ENCODE measurements at regions not wholly inside any gene's neighbourhood (a gene's known extent, or its start where the extent isn't known, plus 50 kb on each side); places are given as distances from the start of the nearest gene placed in this dataset.

DNA sequence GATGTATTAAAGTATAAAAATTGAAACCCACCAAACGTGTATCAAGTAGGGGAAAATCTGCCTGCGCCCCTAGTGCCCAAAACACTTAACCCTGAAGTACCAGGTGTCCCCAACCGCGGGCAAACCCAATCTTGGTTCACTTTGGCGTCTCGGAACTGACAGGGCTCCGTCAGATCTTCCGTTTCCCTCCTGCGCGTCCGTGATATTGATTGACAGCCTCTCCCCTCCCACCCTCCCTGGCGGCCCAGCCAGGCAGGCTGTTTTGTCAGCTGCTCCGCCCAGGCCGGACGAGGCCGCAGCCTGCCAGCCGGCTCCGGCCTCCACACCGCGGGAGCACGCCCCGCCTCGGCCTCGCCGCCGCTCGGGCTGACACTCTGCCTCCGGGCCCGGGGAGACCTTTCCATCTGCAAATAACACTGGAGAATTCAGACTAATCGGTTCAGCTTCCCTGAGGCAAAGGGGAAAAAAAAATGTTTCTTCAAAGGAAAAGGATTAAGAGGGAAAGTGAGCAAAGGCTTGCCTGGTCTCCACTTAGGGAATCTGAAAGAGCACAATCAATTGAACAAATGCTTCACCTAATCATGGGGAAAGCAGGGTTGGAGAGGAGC lies 234.9 kb upstream of the MCHR2 start:
- TF ChIP-seq, protein P1, sequence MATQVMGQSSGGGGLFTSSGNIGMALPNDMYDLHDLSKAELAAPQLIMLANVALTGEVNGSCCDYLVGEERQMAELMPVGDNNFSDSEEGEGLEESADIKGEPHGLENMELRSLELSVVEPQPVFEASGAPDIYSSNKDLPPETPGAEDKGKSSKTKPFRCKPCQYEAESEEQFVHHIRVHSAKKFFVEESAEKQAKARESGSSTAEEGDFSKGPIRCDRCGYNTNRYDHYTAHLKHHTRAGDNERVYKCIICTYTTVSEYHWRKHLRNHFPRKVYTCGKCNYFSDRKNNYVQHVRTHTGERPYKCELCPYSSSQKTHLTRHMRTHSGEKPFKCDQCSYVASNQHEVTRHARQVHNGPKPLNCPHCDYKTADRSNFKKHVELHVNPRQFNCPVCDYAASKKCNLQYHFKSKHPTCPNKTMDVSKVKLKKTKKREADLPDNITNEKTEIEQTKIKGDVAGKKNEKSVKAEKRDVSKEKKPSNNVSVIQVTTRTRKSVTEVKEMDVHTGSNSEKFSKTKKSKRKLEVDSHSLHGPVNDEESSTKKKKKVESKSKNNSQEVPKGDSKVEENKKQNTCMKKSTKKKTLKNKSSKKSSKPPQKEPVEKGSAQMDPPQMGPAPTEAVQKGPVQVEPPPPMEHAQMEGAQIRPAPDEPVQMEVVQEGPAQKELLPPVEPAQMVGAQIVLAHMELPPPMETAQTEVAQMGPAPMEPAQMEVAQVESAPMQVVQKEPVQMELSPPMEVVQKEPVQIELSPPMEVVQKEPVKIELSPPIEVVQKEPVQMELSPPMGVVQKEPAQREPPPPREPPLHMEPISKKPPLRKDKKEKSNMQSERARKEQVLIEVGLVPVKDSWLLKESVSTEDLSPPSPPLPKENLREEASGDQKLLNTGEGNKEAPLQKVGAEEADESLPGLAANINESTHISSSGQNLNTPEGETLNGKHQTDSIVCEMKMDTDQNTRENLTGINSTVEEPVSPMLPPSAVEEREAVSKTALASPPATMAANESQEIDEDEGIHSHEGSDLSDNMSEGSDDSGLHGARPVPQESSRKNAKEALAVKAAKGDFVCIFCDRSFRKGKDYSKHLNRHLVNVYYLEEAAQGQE (IDR thresholded peaks at IDR 0.05; ENCODE audit: insufficient read depth in 1 of 2, low read depth in 2 of 2, low read length in 2 of 2) = no peak
- peak; percentile 33; the same call in 1 of the 2 replicates for TF ChIP-seq SIN3A (IDR thresholded peaks at IDR 0.05; ENCODE audit: borderline replicate concordance, insufficient read depth, low read length)
- peak; percentile 62 for TF ChIP-seq FOXP2 (optimal IDR thresholded peaks at IDR 0.05; ENCODE audit: borderline replicate concordance, extremely low read depth, extremely low read length, insufficient read depth)
- peak; percentile 45; the same call in 1 of the 2 replicates for TF ChIP-seq TAF1 (IDR thresholded peaks at IDR 0.05; ENCODE audit: borderline replicate concordance, insufficient read depth, low read length)
- TF ChIP-seq POLR2AphosphoS5 (IDR thresholded peaks at IDR 0.05; ENCODE audit: low read depth, low read length) = peak; percentile 57; the same call in 1 of the 2 replicates

DNA sequence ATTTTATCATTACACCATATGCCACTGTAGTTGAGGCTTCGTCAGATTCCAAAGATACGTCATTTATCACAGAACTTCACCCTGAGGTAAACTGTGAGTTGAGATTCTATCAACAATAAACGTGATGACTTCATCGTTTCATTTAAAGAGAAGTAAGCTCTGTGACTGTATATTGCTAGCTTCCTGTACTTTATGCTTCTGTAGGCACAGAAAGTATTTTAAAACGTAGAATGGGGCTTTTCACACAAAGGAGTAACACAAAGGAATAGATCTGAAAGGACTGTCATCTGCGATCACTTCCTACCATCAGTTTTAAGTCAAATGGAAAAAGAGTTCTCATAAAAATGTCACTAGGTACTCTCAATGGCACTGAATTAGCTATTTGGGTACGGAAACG lies 234.4 kb upstream of the MCHR2 start:
- TF ChIP-seq, protein P1 (IDR thresholded peaks at IDR 0.05; ENCODE audit: insufficient read depth in 1 of 2, low read depth in 2 of 2, low read length in 2 of 2) = no peak
- TF ChIP-seq FOXP2 (optimal IDR thresholded peaks at IDR 0.05; ENCODE audit: borderline replicate concordance, extremely low read depth, extremely low read length, insufficient read depth) (no peak), TAF1 (IDR thresholded peaks at IDR 0.05; ENCODE audit: borderline replicate concordance, insufficient read depth, low read length) (no peak), SIN3A (IDR thresholded peaks at IDR 0.05; ENCODE audit: borderline replicate concordance, insufficient read depth, low read length) (no peak), POLR2AphosphoS5 (IDR thresholded peaks at IDR 0.05; ENCODE audit: low read depth, low read length) (no peak)

DNA sequence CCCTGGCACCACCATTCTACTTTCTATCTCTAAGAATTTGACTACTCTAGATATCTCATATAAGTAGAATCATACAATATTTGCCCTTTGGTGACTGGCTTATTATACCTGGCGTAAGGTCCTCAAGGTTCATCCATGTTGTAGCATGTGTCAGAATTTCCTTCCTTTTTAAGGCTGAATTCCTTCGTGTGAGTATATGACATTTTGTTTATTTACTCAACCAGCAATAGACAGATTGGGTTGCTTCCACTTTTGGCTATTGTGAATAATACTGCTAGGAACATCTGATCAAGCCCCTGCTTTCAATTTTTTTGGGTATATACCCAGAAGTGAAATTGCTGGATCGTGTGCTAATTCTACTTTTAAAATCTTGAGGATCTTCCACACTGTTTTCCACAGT lies 232.8 kb upstream of the MCHR2 start:
- TF ChIP-seq FOXP2 (optimal IDR thresholded peaks at IDR 0.05; ENCODE audit: borderline replicate concordance, extremely low read depth, extremely low read length, insufficient read depth) = no peak
- no peak for TF ChIP-seq TAF1 (IDR thresholded peaks at IDR 0.05; ENCODE audit: borderline replicate concordance, insufficient read depth, low read length)
- TF ChIP-seq, protein P1 (IDR thresholded peaks at IDR 0.05; ENCODE audit: insufficient read depth in 1 of 2, low read depth in 2 of 2, low read length in 2 of 2) = no peak
- no peak for TF ChIP-seq POLR2AphosphoS5 (IDR thresholded peaks at IDR 0.05; ENCODE audit: low read depth, low read length)
- no peak for TF ChIP-seq SIN3A (IDR thresholded peaks at IDR 0.05; ENCODE audit: borderline replicate concordance, insufficient read depth, low read length)

DNA sequence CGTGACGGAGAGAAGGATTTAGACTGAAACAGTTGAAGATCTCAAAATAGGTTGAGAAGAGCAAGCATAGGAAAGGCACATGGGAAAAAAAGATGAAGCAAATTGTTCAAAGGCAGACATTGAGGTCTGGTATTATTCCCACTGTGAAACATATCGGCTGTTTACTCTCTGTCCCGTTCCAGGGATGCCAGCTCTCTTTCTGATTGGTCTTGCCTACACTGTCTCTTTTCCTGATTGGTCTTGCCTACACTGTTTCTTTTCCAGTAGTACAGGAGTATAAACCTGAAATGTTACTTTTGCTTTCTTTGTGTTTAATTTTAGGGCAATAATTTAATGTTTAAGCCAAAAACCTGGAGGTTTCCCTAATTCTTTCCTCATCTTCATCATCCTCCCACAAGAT lies 226.5 kb upstream of the MCHR2 start:
- TF ChIP-seq FOXP2 (optimal IDR thresholded peaks at IDR 0.05; ENCODE audit: borderline replicate concordance, extremely low read depth, extremely low read length, insufficient read depth) = no peak
- no peak for TF ChIP-seq SIN3A (IDR thresholded peaks at IDR 0.05; ENCODE audit: borderline replicate concordance, insufficient read depth, low read length)
- no peak for TF ChIP-seq POLR2AphosphoS5 (IDR thresholded peaks at IDR 0.05; ENCODE audit: low read depth, low read length)
- TF ChIP-seq, protein P1 (IDR thresholded peaks at IDR 0.05; ENCODE audit: insufficient read depth in 1 of 2, low read depth in 2 of 2, low read length in 2 of 2) = no peak
- TF ChIP-seq TAF1 (IDR thresholded peaks at IDR 0.05; ENCODE audit: borderline replicate concordance, insufficient read depth, low read length) = no peak
